ENCODE measurements at regions not wholly inside any gene's neighbourhood (a gene's known extent, or its start where the extent isn't known, plus 50 kb on each side); places are given as distances from the start of the nearest gene placed in this dataset.
"Not testable (repeated sequence)": the region's sequence is repeated elsewhere in the genome, so short reads cannot be mapped to it uniquely, and the experiment has no call there.

DNA sequence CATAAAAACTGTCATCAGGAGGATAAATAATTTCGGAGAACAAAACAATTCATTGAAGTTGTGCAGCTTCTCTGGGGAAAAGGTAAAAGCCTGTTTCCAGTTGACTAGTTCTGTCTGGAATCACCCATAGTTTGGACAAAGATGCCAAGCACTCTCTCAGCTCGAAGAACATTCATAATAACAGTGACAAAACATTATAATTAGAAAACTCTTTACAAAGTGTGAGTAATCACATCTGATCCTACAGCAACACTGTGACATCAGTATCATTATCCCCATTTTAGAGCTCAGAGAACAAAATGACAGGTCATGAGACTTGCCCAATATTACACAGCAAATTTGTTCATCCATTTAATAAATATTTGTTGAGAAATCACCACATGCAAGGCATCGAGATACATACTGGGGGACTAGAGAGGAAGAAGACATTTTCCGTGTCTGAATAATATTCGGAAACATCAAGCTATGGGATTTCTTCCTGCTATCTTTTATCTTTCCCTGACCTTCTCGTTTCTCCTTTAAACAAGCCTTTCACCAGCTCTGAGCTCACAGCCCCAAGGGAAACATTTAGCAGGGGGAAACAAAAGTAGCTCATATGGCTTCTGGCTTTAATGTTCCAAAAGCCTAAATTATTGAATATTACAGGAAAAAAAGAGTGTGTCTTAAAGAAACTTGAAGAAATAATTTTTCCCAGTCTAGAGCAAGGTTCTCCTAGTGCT lies 123.3 kb upstream of the GHITM start:
- intact Hi-C loops (cut with DNase I): no loop called here
- no peaks in the 10 kb centered on the region for H3K27me3 ChIP-seq (ENCODE audit: control insufficient read depth, insufficient read depth, low read length)
- no peaks in the 10 kb centered on the region for H3K9me3 ChIP-seq (ENCODE audit: control insufficient read depth in 2 of 3, insufficient read depth in 1 of 3, low read length in 3 of 3)
- no peak overlapping the region for H3K9ac ChIP-seq (ENCODE audit: low read length in 3 of 3)
- no peak overlapping the region for H3K4me3 ChIP-seq (ENCODE audit: low read length in 3 of 3)
- no peak overlapping the region for H3K27ac ChIP-seq (ENCODE audit: low read depth in 2 of 2, low read length in 2 of 2)
- no peaks in the 10 kb centered on the region for H3K36me3 ChIP-seq (ENCODE audit: control insufficient read depth in 2 of 3, insufficient read depth in 3 of 3, low read length in 3 of 3)
- DNase-seq (no peak), FAIRE-seq (no peak)
- H3K4me1 ChIP-seq (ENCODE audit: control insufficient read depth in 2 of 3, insufficient read depth in 2 of 3, low read depth in 1 of 3, low read length in 3 of 3): no peaks in the 10 kb centered on the region
- TF ChIP-seq, protein P1, sequence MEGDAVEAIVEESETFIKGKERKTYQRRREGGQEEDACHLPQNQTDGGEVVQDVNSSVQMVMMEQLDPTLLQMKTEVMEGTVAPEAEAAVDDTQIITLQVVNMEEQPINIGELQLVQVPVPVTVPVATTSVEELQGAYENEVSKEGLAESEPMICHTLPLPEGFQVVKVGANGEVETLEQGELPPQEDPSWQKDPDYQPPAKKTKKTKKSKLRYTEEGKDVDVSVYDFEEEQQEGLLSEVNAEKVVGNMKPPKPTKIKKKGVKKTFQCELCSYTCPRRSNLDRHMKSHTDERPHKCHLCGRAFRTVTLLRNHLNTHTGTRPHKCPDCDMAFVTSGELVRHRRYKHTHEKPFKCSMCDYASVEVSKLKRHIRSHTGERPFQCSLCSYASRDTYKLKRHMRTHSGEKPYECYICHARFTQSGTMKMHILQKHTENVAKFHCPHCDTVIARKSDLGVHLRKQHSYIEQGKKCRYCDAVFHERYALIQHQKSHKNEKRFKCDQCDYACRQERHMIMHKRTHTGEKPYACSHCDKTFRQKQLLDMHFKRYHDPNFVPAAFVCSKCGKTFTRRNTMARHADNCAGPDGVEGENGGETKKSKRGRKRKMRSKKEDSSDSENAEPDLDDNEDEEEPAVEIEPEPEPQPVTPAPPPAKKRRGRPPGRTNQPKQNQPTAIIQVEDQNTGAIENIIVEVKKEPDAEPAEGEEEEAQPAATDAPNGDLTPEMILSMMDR (IDR thresholded peaks at IDR 0.05; ENCODE audit: borderline replicate concordance, extremely low read depth, insufficient read depth): no peak

- DNase-seq: no peak
- intact Hi-C loops (cut with DNase I): no loop called here
- no peak overlapping the region for H3K27ac ChIP-seq (ENCODE audit: low read depth in 2 of 2, low read length in 2 of 2)
- no peak for FAIRE-seq
- no peak overlapping the region for H3K9ac ChIP-seq (ENCODE audit: low read length in 3 of 3)
- H3K36me3 ChIP-seq (ENCODE audit: control insufficient read depth in 2 of 3, insufficient read depth in 3 of 3, low read length in 3 of 3): no peaks in the 10 kb centered on the region
- no peaks in the 10 kb centered on the region for H3K9me3 ChIP-seq (ENCODE audit: control insufficient read depth in 2 of 3, insufficient read depth in 1 of 3, low read length in 3 of 3)
- no peaks in the 10 kb centered on the region for H3K4me1 ChIP-seq (ENCODE audit: control insufficient read depth in 2 of 3, insufficient read depth in 2 of 3, low read depth in 1 of 3, low read length in 3 of 3)
- TF ChIP-seq, protein P1 (IDR thresholded peaks at IDR 0.05; ENCODE audit: borderline replicate concordance, extremely low read depth, insufficient read depth): no peak
- no peaks in the 10 kb centered on the region for H3K27me3 ChIP-seq (ENCODE audit: control insufficient read depth, insufficient read depth, low read length)
- H3K4me3 ChIP-seq (ENCODE audit: low read length in 3 of 3): no peak overlapping the region
These were observed 120.5 kb upstream of the GHITM start for GRCh38 chr10:84018826-84019225.

DNA sequence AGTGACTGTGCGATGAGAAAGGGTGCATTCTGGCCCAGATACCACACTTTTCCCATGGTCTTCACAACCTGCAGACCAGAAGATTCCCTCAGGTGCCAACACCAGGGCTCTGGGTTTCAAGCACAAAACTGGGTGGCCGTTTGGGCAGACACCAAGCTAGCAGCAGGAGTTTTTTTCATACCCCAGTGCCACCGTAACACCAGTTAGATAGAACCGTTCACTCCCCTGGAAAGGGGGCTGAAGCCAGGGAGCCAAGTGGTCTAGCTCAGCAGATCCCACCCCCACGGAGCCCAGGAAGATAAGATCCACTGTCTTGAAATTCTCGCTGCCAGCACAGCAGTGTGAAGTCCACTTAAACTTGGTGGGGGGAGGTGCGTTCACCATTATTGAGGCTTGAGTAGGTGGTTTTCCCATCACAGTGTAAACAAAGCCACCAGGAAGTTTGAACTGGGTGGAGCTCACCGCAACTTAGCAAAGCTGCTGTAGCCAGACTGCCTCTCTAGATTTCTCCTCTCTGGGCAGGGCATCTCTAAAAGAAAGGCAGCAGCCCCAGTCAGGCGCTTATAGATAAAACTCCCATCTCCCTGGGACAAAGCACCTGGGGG lies 119.4 kb upstream of the GHITM start:
- H3K9ac ChIP-seq (ENCODE audit: low read length in 3 of 3); H3K4me1 ChIP-seq (ENCODE audit: control insufficient read depth in 2 of 3, insufficient read depth in 2 of 3, low read depth in 1 of 3, low read length in 3 of 3); H3K9me3 ChIP-seq (ENCODE audit: control insufficient read depth in 2 of 3, insufficient read depth in 1 of 3, low read length in 3 of 3); H3K27ac ChIP-seq (ENCODE audit: low read depth in 2 of 2, low read length in 2 of 2); H3K4me3 ChIP-seq (ENCODE audit: low read length in 3 of 3); H3K27me3 ChIP-seq (ENCODE audit: control insufficient read depth, insufficient read depth, low read length); DNase-seq; intact Hi-C loops (cut with DNase I); FAIRE-seq; H3K36me3 ChIP-seq (ENCODE audit: control insufficient read depth in 2 of 3, insufficient read depth in 3 of 3, low read length in 3 of 3): not testable (repeated sequence)

- Histone ChIP-seq H3K27me3 (ENCODE audit: control insufficient read depth, insufficient read depth, low read length) (no peaks in the 10 kb centered on the region), H3K36me3 (ENCODE audit: control insufficient read depth in 2 of 3, insufficient read depth in 3 of 3, low read length in 3 of 3) (no peaks in the 10 kb centered on the region), H3K9me3 (ENCODE audit: control insufficient read depth in 2 of 3, insufficient read depth in 1 of 3, low read length in 3 of 3) (no peaks in the 10 kb centered on the region), H3K9ac (ENCODE audit: low read length in 3 of 3) (no peak overlapping the region), H3K27ac (ENCODE audit: low read depth in 2 of 2, low read length in 2 of 2) (no peak overlapping the region), H3K4me1 (ENCODE audit: control insufficient read depth in 2 of 3, insufficient read depth in 2 of 3, low read depth in 1 of 3, low read length in 3 of 3) (no peaks in the 10 kb centered on the region), H3K4me3 (ENCODE audit: low read length in 3 of 3) (no peak overlapping the region)
- TF ChIP-seq, protein P1 (IDR thresholded peaks at IDR 0.05; ENCODE audit: borderline replicate concordance, extremely low read depth, insufficient read depth): peak; percentile 42
- no peak for FAIRE-seq
- DNase-seq: peak in 4 of 5 donors; percentile 14 to 28 (median 22)
- intact Hi-C loops (cut with DNase I): no loop called here
These were observed 112.5 kb upstream of the GHITM start for GRCh38 chr10:84026821-84027257.
